GM12875 (cell line): ENCODE measurements at regions not wholly inside any gene's neighbourhood (a gene's known extent, or its start where the extent isn't known, plus 50 kb on each side); places are given as distances from the start of the nearest gene placed in this dataset.

ENCODE experiments used
- H3K4me3 ChIP-seq: one replicate; pipeline ENCODE4 v1.5.1; 2011; ENCODE audit warnings: low read depth, low read length, control low read depth
- CTCF ChIP-seq: IDR thresholded peaks from 2 replicates; pipeline ENCODE4 v1.5.1; 2011; ENCODE audit warnings: low read depth, mild to moderate bottlenecking, control low read depth, inconsistent platforms, low read length, moderate library complexity, borderline replicate concordance; ENCODE audit not compliant: insufficient read depth

GRCh38 chr3:182179631-182180030 is 467.9 kb downstream of the SOX2 start:
- H3K4me3 ChIP-seq: no peak overlapping the region
- TF ChIP-seq CTCF: no peak

- TF ChIP-seq CTCF: no peak
- H3K4me3 ChIP-seq: no peak overlapping the region
Measured at GRCh38 chr3:182180654-182181385, 469.1 kb downstream of the SOX2 start.

- no peak for TF ChIP-seq CTCF
- no peak overlapping the region for H3K4me3 ChIP-seq
Measured at GRCh38 chr3:182182531-182182968, 470.8 kb downstream of the SOX2 start.

GRCh38 chr3:182183716-182184430 is 472.1 kb downstream of the SOX2 start:
- H3K4me3 ChIP-seq: no peak overlapping the region
- no peak for TF ChIP-seq CTCF

GRCh38 chr3:182185313-182185712 is 473.6 kb downstream of the SOX2 start:
- no peak for TF ChIP-seq CTCF
- no peak overlapping the region for H3K4me3 ChIP-seq

- H3K4me3 ChIP-seq: no peak overlapping the region
- no peak for TF ChIP-seq CTCF
Measured at GRCh38 chr3:182190056-182190455, 478.3 kb downstream of the SOX2 start.

- no peak overlapping the region for H3K4me3 ChIP-seq
- no peak for TF ChIP-seq CTCF
Measured at GRCh38 chr3:182198345-182198744, 486.6 kb downstream of the SOX2 start.
